Right lung (tissue), 2 donors: ENCODE measurements at regions not wholly inside any gene's neighbourhood (a gene's known extent, or its start where the extent isn't known, plus 50 kb on each side); places are given as distances from the start of the nearest gene placed in this dataset.
"Not testable (repeated sequence)": the region's sequence is repeated elsewhere in the genome, so short reads cannot be mapped to it uniquely, and the experiment has no call there.

Source experiments
- DNase-seq, 2 donors: peaks; one replicate each; pipeline ENCODE4 v3.0.0-alpha.2; 2013

DNA sequence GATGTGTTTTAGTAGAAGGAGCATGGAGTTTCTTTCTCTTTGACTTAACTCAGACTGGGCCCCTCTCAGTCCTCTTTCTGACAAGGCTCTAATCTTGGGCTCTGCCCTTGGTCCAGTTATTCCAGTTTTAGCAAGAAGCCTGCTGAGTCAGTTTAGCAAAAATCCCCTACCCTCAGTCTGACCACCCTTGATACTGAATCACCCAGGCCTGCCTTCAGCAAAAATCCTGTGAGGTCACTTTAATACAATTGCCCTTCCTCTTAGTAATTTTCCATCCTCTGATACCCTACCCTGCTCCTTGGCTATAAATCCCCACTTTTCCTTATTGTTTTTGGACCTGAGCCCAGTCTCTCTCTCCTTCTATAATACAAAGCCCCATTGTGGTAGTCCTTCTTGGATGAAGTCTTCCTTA, 326.7 kb upstream of the NOX3 start:
- DNase-seq: peak; percentile 30 to 52

DNA sequence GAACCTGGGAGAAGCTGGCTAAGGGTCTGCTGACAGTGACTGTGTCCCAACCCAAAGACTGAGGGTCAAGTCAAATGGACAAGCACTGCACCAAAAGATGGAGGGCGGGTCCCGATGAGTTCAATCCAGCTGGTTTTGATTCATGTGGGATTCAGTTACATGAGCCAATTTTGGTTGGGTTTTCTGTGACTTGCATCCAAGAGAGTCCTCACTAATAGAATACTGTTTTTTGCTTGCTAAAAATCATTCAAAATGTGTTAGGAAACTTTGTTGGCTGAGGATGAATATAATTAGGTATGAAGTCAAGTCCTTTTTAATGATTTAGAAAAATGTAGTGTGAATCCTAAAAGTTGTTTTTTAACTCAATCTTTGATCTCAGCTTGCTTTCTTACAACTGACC, 323.8 kb upstream of the NOX3 start:
- DNase-seq: no peak

DNA sequence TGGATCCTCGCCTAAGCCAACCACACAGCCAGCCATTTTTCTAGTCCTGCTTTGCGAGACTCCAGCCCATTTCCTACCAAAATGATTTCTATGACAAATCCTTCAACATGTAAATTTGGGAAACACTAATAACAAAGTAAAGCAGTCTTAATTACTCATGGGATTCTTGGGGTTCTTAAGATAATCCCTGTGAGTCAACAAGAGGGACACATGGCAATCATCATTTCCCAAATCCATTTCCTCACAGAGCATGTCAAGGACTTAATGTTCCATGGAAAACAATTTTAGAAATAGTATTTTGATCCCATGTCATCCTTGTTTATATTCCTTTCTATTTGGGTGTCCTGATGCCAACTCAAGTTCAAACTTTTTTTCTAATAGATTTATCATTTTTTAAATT, 322.7 kb upstream of the NOX3 start:
- DNase-seq: no peak

DNA sequence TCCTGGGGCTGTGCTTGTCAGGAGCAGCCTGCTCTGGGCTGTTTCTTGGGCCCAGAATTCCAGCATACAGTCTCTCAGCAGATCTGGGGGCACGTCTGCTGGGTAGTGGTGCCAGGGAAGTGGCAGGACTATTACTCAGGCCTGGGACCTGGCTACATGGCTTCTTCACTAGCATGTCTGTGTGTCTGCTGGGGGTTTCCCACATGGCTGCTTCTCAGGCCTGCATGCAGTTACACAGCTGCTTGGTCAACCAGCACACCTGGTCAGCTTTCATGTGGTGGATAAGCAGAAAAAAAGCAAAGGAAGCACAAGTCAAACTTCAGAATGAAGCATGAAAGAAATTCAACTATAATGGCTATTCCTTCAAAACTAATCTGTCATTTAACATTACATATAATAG, 316.2 kb upstream of the NOX3 start:
- DNase-seq: no peak

DNA sequence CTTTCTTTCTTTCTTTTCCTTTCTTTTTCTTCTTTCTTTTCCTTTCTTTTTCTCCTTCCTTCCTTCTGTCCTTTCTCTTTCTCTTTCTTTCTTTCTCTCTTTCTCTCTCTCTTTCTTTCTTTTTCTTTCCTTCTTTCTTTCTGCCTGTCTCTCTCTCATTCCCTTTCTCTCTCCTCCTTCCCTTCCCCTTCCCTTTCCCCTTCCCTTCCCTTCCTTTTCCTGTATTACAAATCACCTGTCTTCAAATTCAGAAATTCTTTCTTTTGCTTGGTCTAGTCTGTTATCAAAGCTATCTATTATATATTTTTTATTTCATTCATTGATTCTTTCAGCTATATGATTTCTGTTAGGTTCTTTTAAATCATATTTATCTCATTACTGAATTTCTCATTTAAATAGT, 315.2 kb upstream of the NOX3 start:
- DNase-seq: no peak

DNA sequence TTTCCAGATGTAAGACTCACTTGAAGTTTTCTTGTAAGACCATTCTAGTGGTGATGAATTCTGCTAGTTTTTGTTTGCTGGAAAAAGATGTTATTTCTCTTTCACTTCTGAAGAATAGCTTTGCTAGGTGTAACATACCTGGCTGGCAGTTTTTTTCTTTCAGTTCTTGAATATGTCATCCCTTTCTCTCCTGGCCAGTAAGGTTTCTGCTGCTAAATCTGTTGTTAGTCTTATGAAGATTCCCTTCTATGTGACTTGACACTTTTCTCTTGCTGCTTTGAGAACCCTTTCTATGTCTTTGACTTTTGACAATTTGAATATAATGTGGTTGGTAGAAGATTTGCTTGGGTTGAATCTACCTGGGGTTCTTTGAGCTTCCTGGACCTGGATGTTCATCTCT, 314.7 kb upstream of the NOX3 start:
- DNase-seq: no peak

DNA sequence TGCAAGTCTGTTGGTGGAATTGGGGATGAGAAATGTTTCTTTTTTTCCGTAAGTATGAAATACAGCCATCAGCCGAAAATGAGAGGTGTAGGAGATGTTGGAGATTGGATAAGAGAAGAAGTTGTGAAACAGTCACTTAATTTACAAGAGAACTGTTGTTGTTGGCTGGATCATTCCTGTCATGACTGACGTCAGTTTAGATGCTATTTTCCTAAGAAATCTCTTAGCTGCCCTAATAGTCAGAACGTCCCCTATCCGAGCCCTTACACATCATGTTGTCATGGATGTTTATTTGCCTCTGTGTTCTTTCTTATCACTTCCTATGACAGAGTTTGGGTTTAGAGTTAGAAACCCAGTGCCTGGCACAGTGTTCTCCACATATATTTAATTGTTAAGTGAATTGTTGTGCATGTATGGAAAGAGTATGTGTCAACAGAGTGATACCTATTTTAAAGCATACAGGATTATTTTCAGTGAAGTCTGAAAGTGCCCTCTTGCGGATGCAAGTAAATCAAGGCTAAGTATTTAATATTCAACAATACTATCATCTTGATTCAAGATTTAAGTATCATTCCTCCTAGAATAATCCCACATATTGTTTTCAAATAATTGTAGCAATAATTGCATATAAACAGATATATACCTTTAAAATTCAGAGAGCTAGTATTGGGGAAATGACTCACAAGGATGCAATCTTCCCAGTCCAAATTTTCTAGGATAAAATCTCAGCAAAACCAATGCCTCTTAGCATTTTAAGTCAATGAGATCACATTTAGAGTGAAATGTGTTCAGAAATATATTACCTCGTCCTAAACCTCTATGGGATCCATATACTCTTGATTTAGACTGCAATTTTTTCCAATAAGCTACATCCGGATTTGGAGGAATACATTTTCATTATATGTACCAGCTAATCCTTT, 309.9 kb upstream of the NOX3 start:
- no peak for DNase-seq

DNA sequence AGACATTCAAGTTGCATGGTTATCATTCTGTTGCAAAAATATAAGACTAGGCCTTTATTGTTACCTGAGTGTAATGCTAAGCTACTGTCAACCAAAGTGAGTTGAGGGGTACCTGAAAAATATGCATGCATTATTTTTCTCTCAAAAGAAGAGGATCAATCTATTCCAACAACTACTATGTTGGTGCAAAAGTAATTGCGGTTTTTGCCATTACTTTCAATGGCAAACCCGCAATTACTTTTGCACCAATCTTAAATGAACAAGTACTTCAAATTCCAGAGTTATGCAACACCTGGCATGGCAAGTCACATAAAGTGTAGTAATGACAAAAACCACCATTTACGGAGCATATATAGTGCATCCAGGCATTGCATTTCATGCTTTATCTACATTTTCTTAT, 307.0 kb upstream of the NOX3 start:
- DNase-seq: no peak

DNA sequence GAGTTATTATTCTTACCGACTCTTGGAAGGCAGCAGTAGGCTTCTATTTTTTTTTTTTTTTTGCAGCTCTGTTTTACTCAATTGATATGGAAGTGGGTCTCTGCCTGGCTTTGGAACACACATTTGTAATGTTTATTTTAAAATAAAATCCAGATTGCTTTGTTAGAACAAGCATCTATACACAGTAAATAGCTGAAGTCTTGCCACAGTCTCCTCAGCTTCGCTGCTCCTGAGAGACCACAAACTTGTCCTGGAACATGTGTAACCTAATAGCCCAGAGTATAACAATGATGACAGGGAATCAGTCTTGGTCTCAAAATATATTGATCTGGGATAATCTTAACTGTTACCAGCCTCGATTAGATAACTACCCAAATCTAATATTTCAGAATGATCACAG, 299.8 kb upstream of the NOX3 start:
- DNase-seq: no peak

DNA sequence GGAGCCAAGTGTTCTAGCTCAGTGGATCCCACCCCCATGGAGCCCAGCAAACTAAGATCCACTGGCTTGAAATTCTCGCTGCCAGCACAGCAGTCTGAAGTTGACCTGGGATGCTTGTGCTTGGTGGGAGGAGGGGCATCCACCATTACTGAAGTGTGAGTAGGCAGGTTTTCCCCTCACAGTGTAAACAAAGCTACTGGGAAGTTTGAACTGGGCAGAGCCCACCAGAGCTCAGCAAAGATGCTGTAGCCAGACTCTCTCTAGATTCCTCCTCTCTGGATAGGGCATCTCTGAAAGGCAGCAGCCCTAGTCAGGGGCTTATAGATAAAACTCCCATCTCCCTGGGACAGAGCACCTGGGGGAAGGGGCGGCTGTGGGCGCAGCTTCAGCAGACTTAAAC, 293.1 kb upstream of the NOX3 start:
- not testable (repeated sequence) for DNase-seq

DNA sequence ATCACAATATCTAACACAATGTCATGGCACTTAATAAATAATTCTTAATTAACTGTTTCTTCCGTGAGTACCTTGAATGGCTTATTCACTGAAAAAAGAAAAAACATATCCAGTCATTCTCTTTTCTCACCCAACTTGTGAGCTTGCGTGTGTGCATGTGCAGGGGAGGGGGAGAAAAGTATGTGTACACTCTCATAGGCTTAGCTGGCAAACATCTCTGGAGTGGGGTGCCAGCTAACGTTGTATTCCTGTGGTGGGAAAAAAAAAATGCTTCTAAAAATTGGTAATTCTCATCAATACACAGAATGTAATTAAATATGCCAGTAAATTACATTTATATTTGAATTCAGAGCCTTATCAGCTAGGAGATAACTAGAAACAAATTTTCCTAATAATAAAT, 291.9 kb upstream of the NOX3 start:
- no peak for DNase-seq

DNA sequence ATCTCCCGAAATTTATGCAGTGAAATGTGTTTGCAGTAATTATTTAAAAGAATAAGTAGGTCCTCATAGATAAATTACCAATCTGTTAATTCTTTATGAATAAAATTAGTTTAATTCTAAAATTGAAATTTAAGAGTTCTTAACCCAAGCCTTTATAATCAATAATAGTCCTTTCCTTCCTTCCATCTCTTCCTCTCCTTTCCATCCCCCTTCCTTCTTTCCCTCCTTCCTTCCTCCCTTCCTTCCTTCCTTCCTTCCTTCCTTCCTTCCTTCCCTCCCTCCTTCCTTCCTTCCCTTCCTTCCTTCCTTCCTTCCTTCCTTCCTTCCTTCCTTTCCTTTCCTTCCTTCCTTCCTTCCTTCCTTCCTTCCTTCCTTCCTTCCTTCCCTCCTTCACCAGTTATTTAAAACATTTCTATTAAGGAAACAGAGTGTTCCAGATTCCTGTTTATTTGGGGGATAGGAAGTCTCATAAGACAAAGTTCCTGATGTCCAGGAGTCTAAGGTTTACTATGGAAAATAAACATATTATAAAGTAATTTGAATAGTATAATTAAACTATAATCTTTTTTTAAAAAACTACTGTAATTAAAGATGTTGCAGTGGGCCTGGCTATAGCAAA, 285.3 kb upstream of the NOX3 start:
- no peak for DNase-seq

DNA sequence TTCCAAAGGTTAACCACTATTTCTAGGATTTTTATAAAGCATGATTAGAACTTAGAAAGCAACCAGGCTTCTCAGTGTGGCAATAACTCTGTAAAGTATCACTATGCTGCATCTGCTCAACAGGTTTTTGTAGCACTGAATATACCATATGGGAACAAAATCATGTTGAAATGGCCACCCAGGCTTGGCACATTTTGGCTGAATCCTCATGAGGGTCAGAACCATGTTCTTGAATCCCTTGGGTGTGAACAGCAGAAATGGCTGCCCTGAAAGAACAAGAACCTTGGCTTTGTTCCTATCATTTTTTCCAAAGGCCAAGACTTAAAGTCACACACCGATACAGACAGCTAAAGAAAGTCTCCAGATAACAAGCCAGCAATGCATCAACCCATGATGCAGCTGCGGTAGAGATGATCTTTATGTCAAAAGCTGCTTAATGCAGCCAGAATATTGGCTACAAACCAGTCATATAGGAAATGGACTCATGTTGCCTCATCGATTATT, 283.0 kb upstream of the NOX3 start:
- DNase-seq: no peak

DNA sequence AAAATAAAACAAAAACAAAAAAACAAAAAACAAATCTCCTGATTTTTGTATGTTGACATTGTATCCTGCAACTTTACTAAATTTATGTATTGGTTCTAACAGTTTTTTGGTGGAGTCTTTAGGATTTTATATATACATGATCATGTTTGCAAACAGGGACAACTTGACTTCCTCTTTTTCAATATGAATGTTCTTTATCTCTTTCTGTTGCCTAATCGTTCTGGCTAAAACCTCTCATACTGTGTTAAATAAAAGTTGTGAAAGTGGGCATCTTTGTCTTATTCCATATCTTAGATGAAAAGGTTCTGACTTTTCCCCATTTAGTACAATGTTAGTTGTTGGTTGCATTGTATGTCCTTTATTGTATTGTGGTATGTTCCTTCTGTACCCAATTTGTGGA, 261.7 kb upstream of the NOX3 start:
- no peak for DNase-seq

DNA sequence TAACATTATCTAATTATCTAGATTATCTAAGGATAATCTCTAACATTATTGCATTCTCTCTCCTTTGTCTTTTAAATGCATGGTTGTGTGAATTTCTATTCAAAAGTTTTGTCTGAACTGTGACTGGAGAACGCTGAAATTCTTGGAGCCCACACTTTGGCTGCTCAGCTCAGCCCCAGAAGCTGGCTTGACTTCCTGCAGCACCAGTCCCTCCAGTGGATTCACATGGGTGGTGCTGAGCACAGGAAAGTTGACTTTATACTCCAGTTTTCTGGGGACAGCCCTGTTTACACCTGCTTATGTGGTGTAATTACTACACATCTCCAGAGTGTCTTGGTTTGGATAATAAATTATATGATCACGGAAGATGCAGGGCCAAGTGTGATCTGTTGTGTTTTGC, 255.1 kb upstream of the NOX3 start:
- DNase-seq: no peak

DNA sequence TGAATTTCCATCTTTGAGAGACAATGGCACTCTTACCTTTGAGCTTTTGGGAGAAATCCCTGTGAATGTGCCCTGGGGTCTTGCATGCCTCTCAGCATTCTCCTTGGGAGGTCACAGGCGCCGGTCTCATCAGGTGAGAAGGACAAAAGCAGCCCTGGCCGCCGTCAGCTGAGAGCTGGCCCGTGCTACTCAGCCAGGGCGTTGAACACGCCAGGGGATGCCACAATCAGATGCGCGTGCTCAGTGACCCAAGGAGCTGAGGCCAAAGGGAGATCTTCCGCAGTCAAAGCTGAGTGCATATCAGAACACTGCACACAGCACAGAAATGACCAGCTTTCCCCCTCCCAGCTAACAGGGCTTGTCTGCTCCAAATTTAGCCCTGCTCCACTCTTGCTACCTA, 253.6 kb upstream of the NOX3 start:
- DNase-seq: no peak

DNA sequence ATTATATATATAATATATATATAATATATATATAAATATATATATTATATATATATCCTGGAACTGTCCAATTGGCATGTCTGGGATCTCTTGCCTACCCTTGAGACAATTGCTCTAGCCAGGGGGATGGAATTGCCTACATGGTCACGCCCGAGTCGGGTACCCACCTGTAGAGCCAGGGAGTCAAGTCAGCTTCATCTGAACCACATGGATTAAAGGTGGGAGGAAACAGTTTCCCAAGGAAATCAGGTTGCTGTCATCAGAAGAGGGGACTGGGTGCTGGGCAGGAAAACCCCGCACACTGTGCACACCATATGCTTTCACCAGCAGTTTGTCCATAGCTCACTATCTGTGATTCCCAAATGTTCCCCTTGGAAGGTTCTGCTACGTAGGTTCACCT, 252.5 kb upstream of the NOX3 start:
- no peak for DNase-seq

DNA sequence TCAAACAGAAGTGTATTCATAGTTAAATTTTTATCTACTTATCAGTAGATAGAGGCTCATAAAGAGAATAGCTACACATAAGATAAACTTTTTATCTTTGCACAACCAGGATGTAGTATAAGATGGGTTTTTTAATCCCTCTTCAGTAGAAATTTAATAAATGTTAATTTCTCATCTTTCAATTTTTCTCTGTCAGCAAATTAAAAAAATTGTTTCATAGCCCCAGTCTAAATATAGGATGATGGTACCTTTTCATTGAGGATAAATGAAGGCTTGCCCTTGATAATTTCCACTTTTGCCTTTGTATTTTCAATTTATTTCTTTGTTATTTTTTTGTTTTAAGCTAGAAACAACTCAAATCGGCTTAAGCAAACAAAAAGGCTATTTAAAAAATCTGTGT, 251.2 kb upstream of the NOX3 start:
- DNase-seq: no peak

DNA sequence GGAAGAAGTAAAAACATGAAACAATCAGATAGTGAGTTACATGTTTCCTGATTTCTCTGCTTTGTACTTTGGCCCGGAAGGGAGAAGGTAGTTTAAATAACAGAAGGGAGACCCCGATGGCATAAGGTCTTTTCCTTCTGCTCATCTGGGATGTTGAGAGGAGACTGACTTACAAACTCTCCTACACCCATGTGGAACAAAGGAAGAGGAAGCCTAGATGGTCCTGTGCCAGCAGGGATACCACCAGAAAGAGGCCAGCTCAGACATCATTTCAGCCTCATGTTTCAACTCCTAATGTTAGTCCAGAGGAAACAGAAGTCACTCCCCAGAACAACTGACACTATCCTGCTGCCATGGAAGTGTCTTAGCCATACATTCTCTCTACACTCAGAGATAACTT, 250.7 kb upstream of the NOX3 start:
- DNase-seq: no peak

DNA sequence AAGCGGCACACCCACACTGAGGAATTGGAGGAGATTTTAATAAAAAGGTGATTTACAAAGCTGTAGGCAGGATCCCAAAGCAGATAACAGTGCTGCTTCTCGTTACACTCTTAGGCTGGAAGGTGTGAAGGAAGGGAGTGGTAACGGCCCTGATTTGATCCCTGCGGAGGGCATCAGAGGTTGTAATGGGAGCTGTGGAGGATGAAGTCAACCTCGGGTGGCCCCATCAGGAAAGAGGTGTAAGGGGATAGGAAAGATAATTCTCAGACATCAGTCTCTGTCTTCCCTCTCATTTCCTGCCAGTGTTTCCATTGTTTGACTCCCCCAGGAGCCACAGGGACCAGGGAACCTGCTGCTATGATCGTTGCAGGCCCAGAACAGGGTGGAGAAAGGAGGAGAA, 245.7 kb upstream of the NOX3 start:
- DNase-seq: no peak

DNA sequence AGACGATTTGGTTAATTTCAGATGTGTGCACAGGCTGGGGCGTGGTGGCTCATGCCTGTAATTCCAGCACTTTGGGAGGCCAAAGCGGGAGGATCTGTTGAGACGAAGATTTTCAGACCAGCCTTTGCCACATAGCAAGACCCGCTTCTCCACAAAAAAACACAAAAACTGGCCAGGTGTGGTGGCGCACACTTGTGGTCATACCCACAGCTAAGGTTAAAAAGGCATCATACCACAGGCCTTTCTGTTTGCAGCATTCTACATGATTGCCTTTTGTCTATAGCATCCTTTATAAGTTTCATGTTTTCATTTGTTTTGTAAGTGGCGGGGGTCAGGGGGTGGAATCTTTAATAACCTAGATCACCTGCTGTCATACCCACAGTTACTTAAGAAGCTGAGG, 239.9 kb upstream of the NOX3 start:
- DNase-seq: no peak

DNA sequence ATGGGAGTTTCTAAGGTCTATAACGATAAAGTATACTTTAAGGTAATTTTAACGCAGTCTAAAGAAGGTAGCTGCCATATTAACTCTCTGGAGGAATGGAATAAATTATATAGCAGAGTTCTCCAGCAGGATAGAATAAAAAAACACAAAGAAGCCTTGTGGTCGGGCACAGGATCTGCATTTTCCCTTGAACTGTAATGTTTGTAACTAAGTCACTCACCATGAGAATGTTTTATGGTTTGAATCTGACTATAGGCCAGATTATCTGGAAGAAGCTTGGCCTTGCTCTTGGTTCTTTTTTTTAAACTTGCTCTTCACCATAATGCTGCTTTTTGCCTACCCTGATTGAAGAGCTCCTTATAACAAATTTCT, 238.8 kb upstream of the NOX3 start:
- no peak for DNase-seq

DNA sequence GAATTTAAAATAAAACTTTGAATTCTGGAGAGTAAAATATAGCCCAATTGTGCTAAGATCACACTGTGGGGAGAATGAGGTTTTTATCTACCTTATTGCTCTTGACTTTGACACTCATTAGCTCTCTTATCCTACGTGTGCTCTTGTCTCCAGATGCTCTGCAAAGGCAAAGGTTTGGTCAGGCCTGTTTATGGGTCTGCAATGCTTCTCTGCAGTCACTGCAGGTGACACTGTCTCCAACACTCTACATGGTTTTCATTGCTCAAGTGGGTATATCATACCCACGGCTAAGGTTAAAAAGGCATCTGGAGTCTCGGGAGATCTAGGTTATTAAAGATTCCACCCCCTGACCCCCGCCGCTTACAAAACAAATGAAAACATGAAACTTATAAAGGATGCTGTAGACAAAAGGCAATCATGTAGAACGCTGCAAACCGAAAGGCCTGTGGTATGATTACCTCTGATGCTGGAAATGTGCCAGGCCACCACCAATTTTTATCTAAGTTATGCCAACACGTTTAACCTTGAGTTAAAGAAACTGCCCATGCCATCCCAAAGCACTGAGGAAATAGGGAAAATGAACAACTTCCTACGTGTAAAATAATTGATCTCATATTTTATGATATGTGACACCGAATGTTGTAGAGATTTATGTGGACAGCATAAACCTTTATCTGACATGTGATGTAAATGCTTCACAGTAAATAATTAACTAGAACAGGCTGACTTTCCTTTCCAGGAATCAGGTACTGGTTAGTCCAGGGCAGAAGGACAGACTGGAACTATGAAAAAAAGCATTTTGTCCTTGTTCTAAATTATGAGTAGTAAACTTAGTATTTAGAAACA, 238.2 kb upstream of the NOX3 start:
- no peak for DNase-seq
